ENCODE measurements at regions not wholly inside any gene's neighbourhood (a gene's known extent, or its start where the extent isn't known, plus 50 kb on each side); places are given as distances from the start of the nearest gene placed in this dataset.

GRCh38 chr22:27192135-27192829, 534.9 kb downstream of the MIAT start:
- no peak for DNase-seq

- no peak for DNase-seq
Measured at GRCh38 chr22:27193215-27193614, 535.8 kb downstream of the MIAT start.

DNA sequence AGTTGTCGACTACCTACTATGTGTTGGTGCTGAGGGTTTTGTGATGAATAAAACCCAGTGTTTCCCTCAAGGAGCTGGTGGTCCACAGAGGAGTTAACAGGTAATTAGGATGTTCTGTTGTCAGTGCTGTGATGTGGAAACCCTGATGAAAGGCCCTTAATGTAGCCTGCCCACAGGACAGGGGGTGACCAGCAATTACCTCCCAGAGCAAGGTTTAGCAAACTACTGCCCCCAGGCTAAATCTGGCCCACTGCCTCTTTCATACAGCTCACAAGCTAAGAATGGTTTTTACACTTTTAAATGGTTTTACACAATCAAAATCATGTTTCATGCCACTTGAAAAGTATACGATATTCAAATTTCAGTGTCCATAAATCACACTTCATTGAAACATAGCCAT, 536.2 kb downstream of the MIAT start:
- DNase-seq, result no peak

DNA sequence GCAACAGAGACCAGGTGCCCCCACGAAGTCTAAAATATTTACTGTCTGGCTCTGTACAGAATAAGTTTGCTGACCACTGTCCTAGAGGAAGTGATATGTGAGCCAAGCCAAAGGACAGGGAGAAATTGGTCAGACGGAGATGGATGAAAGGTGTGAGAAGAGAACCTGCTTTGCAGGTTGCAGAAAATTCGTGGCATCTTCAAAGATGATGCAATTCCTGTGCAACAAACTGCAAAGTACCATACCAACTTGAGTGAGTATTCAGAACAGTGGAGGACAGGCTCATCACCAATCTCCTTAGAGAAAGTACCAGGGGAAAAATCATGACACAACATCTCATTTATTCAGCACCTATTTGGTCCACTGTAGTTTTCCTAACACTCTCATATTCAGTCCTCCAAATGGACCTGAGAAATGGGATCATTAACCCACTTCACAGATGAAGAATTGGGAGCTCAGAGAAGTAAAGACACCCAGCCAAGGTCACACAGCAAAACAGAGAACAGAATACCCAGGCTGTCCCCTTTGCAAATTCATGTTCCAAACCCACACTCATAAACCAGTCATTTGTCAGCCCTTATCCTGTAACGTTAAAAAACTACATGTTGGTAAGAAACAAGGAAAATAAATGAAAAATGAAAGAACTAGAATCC, 536.8 kb downstream of the MIAT start:
- DNase-seq, result no peak

DNA sequence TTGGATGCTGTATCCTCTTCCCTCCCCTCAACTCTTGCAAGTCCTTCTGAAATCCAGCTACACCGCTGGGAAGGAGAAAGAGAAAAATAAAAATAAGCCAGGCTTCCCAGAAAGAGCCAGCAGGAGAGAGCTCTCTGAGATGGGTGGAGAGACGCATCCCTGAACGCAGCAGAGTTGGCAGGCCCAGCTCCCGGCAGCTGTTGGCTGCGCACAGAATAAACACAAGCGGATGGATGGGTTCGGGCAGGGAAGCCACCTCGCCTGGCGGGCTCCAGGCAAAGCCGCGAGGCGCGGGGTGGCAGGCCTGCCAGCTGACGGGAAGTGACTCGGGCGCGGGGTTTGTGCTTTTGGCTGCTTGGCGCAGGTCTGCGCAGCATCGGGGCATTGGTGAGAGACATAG, 537.7 kb downstream of the MIAT start:
- no peak for DNase-seq

GRCh38 chr22:27195494-27195893, 538.1 kb downstream of the MIAT start:
- DNase-seq, result no peak

DNA sequence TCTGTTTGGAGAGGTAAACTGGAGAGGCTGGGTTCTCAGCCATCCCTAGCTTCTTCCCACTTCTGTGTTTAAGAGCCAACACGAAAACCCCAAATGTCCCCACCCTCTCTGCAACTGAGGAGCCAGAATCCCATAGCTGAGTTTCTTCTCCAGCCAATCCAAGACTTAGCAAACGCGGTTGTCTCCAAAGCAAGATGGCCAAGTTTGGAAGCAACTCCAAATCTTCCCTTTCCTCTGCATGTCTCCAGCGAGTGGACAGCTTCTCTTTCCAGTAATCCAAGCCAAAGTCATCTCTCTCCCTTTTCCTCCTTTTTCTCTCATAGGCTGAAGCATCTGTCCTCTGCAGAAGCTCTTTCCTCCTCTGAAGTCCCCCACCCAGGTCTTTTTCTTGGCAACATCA, 539.2 kb downstream of the MIAT start:
- no peak for DNase-seq

DNA sequence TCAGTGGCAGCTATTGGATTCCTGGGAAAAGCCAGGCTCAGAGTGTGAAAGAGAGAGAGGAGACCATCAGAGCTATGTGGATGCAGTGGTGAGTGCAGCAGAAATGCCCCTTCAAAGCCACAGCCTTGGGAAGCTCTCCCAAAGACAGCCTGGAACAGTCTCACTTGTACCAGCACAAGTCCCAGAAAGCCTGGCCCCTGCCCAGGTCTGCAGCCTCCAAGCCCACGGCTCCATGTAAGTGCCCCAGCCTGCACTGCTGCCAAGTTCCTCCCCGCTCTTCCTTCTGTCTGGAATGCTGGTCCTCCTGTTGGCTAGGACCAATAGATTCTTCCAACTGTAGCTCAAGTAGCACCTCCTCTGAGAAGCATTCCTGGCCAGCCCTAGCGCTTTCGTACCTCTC, 539.7 kb downstream of the MIAT start:
- no peak for DNase-seq

- DNase-seq, result no peak
Measured at GRCh38 chr22:27197618-27198017, 540.2 kb downstream of the MIAT start.

DNA sequence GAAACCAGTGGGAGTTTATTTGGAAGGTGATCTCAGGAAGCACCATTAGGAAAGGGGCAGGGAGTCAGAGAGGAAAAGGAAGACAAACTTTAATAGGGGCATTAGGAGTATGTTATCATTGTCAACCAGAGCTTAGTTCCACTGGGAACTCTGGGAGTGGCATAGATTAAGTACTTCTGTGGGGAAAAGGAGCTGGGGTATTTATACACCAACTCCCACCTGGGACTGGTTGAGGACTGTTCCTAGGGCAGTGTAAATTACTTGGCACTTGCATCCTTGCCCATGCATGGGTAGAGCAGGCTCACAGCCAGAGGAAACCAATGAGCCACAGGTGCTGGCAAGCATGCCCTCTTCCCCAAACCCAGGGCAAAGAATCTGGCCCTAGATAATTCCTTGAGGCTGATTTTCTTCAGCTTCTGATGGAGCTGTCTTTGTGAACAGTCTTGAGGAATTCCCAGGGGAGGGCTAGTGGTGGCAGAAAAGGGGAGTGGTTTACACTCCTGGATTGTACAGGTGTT, 541.2 kb downstream of the MIAT start:
- DNase-seq, result no peak

- no peak for DNase-seq
Measured at GRCh38 chr22:27199354-27199753, 542.0 kb downstream of the MIAT start.

- DNase-seq, result no peak
Measured at GRCh38 chr22:27201276-27201675, 543.9 kb downstream of the MIAT start.

GRCh38 chr22:27201741-27202140, 544.4 kb downstream of the MIAT start:
- no peak for DNase-seq

- no peak for DNase-seq
Measured at GRCh38 chr22:27203276-27203660, 545.9 kb downstream of the MIAT start.

DNA sequence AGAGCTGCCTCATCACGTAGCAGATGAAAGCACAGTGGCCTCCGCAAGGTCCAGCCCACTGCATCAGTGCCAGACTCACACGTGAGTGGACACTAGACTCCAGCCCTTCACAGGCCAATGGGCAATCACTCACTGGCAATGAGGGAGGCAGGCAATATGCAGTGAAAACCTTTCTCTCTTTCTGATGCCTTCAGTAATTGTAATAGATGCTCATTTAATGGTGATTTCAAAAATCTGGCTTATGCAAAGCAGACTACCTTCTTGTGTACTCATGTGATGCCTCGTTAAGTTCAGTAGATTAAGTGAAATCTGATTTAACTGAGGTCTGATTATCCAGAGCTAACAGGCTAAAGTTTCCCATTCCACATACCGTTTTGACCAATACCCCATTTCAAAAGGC, 546.9 kb downstream of the MIAT start:
- DNase-seq, result no peak

DNA sequence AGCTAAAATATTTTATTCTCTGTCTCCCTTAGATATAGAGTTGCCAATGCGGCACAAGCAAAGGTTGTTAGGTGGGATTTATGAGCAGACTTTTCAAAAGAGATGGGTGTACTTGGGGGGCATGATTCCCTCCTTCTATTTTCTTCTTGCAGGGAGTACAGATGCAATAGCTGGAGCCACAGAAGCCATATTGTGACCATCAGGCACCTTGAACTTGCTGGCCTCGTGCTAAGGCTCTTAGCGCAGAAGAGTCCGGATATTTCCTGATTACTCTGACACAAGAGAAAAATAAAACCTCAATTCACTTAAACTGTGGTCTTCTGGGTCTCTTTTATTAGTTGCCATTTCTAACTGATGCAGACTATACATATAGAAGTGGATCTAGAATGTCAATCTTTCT, 547.4 kb downstream of the MIAT start:
- DNase-seq, result no peak

DNA sequence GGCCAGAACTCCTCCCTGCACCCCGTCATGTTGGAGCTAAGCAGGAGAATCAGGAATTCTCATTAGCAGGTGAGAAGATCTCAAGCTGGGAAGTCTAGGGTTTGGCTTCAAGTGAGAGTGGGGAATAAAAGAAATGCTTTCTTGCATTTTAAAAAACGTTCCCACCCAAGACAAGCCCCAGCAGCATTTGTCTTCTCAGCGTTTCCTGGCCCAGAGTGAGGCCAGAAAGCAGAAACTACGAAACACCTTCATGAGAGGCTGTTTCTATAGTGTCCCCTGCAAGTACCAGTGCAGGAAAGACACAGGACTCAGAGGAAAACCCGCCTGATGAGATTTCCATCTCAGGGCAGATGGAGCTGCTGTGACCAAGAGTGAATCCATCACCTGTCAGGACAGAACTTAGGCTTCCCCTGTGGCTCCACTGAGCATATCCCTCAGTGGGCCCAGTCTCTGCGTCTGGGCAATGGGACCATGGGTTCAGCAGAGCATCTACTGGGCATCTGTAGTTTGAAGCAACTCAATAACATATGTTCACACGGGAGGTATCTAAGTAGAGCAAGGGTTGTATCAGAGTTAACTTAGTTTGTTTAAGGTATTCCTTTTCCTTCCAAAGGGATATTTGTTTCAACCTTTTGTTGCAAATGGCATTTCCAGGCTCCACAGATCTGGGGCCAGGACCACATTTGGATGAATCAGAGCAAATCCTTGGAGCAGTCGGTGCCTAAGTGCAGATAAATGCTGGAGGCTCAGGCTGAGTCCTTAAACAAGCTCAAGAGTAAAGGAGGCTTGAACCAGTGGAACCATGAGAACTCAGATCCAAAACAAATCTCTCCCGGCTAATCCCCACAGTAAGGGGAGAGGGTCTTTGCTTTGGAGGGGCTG, 548.3 kb downstream of the MIAT start:
- no peak for DNase-seq

- DNase-seq, result no peak
Measured at GRCh38 chr22:27206374-27207133, 549.2 kb downstream of the MIAT start.

- no peak for DNase-seq
Measured at GRCh38 chr22:27207266-27207665, 549.9 kb downstream of the MIAT start.

GRCh38 chr22:27207907-27208306, 550.5 kb downstream of the MIAT start:
- no peak for DNase-seq

GRCh38 chr22:27210111-27210730, 552.8 kb downstream of the MIAT start:
- DNase-seq, result no peak

GRCh38 chr22:27212102-27212501, 554.7 kb downstream of the MIAT start:
- no peak for DNase-seq
